Right cardiac atrium (tissue), 5 donors: ENCODE measurements at regions not wholly inside any gene's neighbourhood (a gene's known extent, or its start where the extent isn't known, plus 50 kb on each side); places are given as distances from the start of the nearest gene placed in this dataset.

Source experiments
- ATAC-seq, 2 donors: fragments of 200-7000 bp; cut with Tn5 transposase; one replicate each; pipeline versions ENCODE4 v1.8.0 to v1.9.1; 2020; ENCODE audit warnings: moderate library complexity in 2 of 2, mild to moderate bottlenecking in 1 of 2
- DNase-seq, 3 donors: peaks; one replicate each; pipeline ENCODE4 v3.0.0-alpha.2; 2020
- H3K27ac ChIP-seq: one replicate; pipeline ENCODE4 v1.5.1; 2013; ENCODE audit warnings: mild to moderate bottlenecking, low read length, control low read depth, moderate library complexity
- H3K27me3 ChIP-seq: one replicate; pipeline ENCODE4 v1.6.1; 2013; ENCODE audit not compliant: control insufficient read depth, insufficient read depth
- H3K4me1 ChIP-seq: one replicate; pipeline ENCODE4 v1.6.1; 2013; ENCODE audit warnings: low read length; ENCODE audit not compliant: control insufficient read depth, insufficient read depth
- H3K4me3 ChIP-seq: one replicate; pipeline ENCODE4 v1.5.1; 2013; ENCODE audit warnings: low read length, control low read depth
- H3K9me3 ChIP-seq: one replicate; pipeline ENCODE4 v1.6.1; 2013; ENCODE audit warnings: low read length; ENCODE audit not compliant: control insufficient read depth
- WGBS: extraction: QIAGEN DNeasy Blood & Tissue Kit; methylation state at CpG from one replicate; pipeline ENCODE4 v1.1.7; 2013; 5-methylcytosine and 5-hydroxymethylcytosine counted together
- intact Hi-C, 4 donors: fragments of 100-400 bp; cut with DNase I; formaldehyde crosslinking; loops; one replicate each; pipeline versions ENCODE4 v1.11.0 to v1.14.0; 2022 to 2023
- donor health status: healthy with polysubstance abuse.
- donor health status: DM: no; HTN: yes; CAD: no.
- donor health status: DM: no; HTN: no; CAD: no.
- donor health status: DM: no; HTN: yes; CAD: no; lungs with severe emphysema.
- donor health status: DM: yes; HTN: yes; CAD: no.

DNA sequence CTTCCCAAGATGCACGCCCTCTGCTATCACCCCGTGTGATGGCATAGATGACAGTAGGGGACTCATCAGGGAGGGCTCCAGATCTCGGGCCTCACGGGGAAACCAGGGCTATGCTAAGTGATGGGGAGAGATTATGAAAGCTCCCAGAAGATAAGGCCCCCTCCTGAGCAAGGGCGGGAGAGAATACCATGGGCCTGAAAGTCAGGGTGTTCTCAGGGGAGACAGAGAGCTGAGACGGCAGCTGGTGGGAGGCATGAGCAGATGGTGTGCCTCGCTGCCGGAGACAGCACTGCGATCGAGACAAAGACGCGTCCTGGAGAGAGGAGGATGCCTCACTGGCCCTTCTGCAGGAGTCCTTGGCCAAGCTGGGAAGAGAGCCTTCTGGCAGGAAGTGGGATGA, 106.5 kb upstream of the ADPGK start:
- DNase-seq = no peak
- H3K27ac ChIP-seq = no peak overlapping the region
- no peak overlapping the region for H3K4me3 ChIP-seq
- H3K9me3 ChIP-seq = no peaks in the 10 kb centered on the region
- 38% methylated on average over 12 of the region's 12 CpGs for WGBS
- no peaks in the 10 kb centered on the region for H3K4me1 ChIP-seq
- intact Hi-C loops = loop anchor here in 1 of 4 donors (10.0 kb wide), 1 partner anchor 45 kb away; no protein-coding TSS in a partner anchor
- peak in 1 of 2 donors; percentile 14 for ATAC-seq
- no peaks in the 10 kb centered on the region for H3K27me3 ChIP-seq

DNA sequence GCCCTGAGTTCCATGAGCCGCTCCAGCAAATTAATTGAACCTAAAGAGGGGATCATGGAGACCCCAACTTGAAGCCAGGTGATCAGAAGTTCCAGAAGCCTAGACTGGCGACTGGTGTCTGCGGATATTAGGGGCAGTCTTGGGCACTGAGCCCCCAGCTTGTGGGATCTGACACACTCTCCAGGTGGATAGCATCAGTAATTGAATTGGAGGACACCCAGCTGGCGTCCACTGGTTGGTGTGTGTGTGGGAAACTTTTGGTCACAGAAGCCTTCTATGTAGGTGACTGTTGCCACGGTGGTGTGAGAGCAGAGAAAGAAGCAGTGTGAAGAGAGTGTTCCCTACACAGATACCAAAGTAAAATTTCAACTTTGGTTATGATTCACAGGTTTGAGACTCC, 106.0 kb upstream of the ADPGK start:
- 79% methylated on average over 5 of the region's 5 CpGs for WGBS
- H3K27ac ChIP-seq = no peak overlapping the region
- no peaks in the 10 kb centered on the region for H3K9me3 ChIP-seq
- ATAC-seq = no peak
- H3K4me1 ChIP-seq = no peaks in the 10 kb centered on the region
- H3K27me3 ChIP-seq = no peaks in the 10 kb centered on the region
- H3K4me3 ChIP-seq = no peak overlapping the region
- no peak for DNase-seq
- intact Hi-C loops = no loop called here

DNA sequence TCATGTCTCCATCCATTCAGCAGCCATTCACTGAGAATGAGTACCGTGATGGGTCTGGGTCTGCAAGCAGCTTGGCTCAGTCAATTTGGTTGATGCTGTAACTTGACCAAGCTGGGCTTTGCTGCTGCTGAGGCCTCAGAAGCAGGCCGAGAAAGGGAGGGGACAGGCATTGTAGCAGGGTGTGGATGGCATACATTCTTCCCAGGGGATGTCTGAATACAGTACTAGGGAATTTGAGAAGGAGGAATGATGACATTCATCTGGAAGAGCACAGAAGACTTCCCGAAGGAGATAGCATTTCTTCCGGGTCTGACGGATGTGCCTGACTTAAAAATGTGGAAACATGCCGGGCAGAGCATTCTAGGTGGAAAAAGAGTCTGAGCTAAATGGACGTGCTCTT, 105.3 kb upstream of the ADPGK start:
- no peak for DNase-seq
- intact Hi-C loops = no loop called here
- Histone ChIP-seq H3K27ac (no peak overlapping the region), H3K4me1 (no peaks in the 10 kb centered on the region), H3K9me3 (no peaks in the 10 kb centered on the region), H3K27me3 (no peaks in the 10 kb centered on the region), H3K4me3 (no peak overlapping the region)
- ATAC-seq = no peak
- 69% methylated on average over 7 of the region's 7 CpGs for WGBS

DNA sequence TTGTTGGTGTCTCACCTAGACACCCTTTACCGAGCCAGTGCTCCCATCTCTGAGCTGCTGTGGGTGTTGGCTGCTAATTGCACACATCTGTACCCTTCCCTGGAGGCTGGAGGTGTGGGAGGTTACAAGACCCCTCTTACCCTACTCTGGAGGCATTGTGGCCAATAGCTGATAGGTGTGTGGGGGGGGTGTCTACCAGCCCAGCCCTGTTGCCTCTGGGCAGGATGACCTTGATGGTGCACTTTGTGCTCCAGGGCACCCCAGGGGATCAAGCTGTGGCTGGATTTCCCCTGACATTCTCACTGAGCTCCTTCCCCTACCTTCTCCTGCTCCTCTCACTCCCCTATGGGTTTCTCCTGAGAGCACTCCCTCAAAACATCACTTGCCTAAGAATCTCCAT, 104.7 kb upstream of the ADPGK start:
- intact Hi-C loops = no loop called here

DNA sequence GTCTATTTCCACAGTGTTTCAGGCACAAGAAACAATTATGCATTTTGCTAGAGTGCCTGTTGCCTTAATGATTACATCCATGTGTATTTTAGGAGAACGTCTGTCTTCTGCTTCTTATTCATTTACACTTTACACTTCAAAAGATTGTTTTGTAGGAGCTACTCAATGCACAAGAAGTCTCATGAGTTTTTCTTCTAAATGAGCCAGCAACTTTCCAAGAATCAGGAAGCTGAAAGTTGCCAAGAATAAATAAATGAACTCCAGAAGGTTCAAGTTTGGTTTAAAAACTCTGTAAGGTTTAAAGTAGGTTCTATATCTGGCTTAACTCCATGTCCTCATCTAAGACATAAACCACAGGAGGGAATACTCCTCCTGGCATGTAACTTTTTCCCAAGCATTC, 103.8 kb upstream of the ADPGK start:
- intact Hi-C loops = no loop called here
- Histone ChIP-seq H3K4me3 (no peak overlapping the region), H3K9me3 (no peaks in the 10 kb centered on the region), H3K4me1 (no peaks in the 10 kb centered on the region), H3K27me3 (no peaks in the 10 kb centered on the region), H3K27ac (no peak overlapping the region)
- 26% methylated on average over 1 of the region's 1 CpG for WGBS
- DNase-seq (no peak), ATAC-seq (no peak)

More for the DNA sequence above, 104.7 kb upstream of the ADPGK start:
- 93% methylated on average over 1 of the region's 1 CpG for WGBS
- no peak for ATAC-seq
- Histone ChIP-seq H3K4me3 (no peak overlapping the region), H3K4me1 (no peaks in the 10 kb centered on the region), H3K9me3 (no peaks in the 10 kb centered on the region), H3K27me3 (no peaks in the 10 kb centered on the region), H3K27ac (no peak overlapping the region)
- no peak for DNase-seq

DNA sequence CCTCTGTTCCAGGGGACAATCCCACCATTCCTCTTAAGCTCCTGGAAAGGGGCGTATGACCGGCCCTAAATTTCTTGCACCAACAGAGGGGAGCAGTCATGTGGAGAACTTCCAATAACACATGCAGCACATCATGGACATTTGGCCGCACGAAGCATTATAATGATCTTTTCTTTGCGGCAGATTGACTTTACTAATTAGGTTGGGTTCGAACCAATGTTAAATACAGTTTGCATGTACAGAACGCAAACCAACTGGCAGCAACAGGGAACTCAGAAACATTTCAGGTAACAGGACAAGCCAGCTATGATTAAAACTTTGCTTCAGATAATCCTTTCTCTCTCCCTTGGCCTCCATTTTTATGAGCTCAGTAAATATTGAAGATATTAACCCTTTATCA, 100.8 kb upstream of the ADPGK start:
- DNase-seq = no peak
- Histone ChIP-seq H3K4me3 (no peak overlapping the region), H3K27ac (no peak overlapping the region), H3K27me3 (no peaks in the 10 kb centered on the region), H3K4me1 (no peaks in the 10 kb centered on the region), H3K9me3 (no peaks in the 10 kb centered on the region)
- WGBS = 96% methylated on average over 7 of the region's 7 CpGs
- intact Hi-C loops = no loop called here
- no peak for ATAC-seq

DNA sequence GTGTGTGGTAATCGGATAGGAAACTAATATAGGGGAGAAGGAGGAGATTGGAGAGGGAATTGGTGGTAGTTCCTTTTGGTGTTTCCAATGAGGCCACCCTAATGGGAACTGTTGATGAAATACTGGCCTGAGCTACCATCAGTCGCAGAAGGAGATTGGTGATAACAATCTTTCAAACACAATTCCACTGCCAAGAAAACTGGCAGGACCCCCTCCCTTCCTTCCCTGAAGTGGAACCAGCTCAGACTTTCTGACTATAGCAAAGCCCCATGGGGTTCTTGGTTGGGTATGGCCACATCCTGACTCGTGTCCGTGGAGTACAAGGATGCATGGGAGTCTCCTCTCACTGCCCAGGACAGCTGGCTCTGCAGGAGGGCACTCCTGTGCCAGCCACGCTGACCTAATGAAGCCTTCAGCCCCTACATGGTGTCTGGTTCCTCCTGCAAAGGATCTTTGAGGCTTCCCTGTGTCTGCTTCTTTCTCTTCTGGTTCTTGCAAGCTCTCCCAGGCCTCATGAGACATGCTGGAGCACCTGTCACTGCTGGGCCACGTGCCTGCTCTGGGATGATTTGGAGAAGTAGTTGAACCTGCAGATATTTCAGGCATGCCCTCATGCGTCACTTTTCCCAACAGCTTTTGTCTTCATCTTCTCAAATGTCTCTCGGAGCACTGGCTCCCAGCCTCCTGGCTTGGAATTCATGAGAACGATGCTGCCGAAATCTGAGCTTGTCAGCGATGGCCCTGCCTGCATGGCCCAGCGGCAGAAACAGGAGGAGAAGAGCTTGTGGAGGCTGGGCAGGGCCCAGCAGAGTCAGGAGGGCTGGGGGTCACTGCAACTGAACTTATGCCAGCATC, 90.0 kb upstream of the ADPGK start:
- intact Hi-C loops = no loop called here

DNA sequence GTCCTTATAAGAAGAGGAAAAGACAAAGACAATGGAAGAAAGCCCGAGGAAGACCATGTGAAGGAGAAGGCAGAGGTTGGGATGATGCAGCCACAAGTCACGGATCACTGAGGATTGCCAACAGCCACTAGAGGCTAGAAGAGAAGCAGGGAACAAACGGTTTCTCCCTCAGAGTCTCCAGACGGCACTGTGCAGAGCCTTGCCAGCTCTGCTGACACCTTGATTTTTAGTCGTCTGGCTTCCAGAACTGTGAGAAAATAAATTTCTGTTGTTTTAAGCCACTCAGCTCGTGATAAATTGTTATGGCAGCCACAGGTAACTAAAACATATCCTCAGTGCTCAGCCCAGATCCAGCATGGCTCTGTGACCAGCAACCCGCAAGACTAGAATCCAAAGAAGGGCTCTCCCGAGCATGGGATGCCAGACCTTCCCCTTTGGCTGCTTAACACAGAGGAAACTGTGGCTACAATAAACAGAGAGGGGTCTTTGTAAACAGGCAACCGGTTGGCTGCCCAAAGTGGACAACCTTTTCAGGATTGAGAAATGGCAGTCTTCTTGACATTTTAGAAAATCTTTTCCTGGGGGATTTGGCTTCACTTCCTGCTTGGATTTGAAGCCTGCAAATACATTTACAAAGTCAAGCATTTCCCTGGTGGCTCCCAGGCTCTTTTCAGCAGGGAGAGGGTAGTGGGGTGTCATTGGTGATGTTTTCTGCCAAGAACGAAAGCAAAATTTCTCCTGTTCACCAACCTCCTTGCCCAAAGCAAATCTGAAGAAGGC, 88.7 kb upstream of the ADPGK start:
- DNase-seq (no peak), ATAC-seq (no peak)
- Histone ChIP-seq H3K27ac (no peak overlapping the region), H3K27me3 (no peaks in the 10 kb centered on the region), H3K4me3 (no peak overlapping the region), H3K4me1 (peaks cover 2% of the 10 kb centered on the region), H3K9me3 (no peaks in the 10 kb centered on the region)
- 69% methylated on average over 10 of the region's 10 CpGs for WGBS
- intact Hi-C loops = no loop called here

More for the DNA sequence above, 90.0 kb upstream of the ADPGK start:
- H3K4me3 ChIP-seq = no peak overlapping the region
- ATAC-seq = peak in 1 of 2 donors; percentile 26
- no peak overlapping the region for H3K27ac ChIP-seq
- no peaks in the 10 kb centered on the region for H3K27me3 ChIP-seq
- no peaks in the 10 kb centered on the region for H3K9me3 ChIP-seq
- 42% methylated on average over 12 of the region's 12 CpGs for WGBS
- peaks cover 2% of the 10 kb centered on the region for H3K4me1 ChIP-seq
- DNase-seq = peak in 2 of 3 donors; percentile 18 to 57

DNA sequence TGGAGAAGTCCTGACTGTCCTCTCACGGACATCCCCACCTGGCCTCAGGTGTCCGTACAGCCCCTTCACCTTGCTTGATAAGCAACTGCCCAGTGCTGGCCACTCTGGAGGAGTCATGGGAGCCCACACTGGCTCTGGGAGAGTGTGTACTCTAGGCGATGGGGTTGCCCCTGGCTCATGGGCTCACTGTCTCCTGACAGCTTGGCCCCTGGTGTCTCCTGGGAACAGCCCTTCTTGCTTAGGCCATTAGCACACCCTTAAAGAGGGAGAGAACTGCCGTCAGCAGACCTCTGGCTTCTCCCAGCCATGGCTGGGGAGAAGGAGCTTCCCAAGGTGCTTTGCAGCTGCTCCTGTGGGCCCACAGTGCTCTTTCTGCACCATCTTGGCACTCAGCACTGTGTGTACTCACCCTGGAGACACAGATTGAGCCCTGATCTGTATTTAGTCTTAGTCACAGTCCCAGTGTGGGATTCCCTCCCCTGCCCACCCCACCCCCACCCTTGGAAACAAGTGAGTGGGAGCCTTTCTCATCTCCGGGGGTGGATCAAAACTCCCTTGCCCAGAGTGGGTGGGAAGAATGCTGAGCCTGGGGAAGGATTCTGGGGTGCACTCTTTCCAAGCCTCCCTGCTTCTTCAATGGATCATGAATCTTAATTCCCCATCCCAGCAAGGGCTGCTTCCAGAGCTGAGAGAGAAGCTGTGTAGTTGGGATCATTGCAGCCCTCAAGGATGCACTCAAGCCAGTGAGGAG, 83.5 kb upstream of the ADPGK start:
- H3K27ac ChIP-seq = no peak overlapping the region
- DNase-seq (no peak), ATAC-seq (no peak)
- no peaks in the 10 kb centered on the region for H3K27me3 ChIP-seq
- H3K4me3 ChIP-seq = no peak overlapping the region
- H3K4me1 ChIP-seq = no peaks in the 10 kb centered on the region
- intact Hi-C loops = no loop called here
- 78% methylated on average over 5 of the region's 5 CpGs for WGBS
- no peaks in the 10 kb centered on the region for H3K9me3 ChIP-seq

DNA sequence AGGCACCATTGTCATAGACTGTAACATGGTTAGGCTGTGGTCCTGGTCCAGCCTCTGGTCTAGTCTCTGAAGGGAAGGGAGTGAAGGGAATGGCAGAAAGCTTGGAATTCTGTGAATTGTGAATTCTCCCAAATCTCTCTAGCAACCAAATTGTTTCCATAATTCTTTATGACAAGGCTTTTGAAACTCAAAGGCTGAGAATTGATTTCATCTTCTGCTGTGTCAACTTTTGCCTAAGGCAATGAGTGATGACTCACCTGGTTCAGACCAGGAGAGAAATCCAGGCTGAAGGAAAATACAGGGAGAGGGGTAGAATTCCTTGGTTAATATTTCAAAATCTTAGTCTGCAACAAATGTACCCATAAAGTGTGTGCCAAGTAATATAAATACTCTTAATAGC, 82.6 kb upstream of the ADPGK start:
- intact Hi-C loops = no loop called here
- no peak for ATAC-seq
- Histone ChIP-seq H3K27me3 (no peaks in the 10 kb centered on the region), H3K4me1 (no peaks in the 10 kb centered on the region), H3K4me3 (no peak overlapping the region), H3K9me3 (no peaks in the 10 kb centered on the region), H3K27ac (no peak overlapping the region)
- no peak for DNase-seq

DNA sequence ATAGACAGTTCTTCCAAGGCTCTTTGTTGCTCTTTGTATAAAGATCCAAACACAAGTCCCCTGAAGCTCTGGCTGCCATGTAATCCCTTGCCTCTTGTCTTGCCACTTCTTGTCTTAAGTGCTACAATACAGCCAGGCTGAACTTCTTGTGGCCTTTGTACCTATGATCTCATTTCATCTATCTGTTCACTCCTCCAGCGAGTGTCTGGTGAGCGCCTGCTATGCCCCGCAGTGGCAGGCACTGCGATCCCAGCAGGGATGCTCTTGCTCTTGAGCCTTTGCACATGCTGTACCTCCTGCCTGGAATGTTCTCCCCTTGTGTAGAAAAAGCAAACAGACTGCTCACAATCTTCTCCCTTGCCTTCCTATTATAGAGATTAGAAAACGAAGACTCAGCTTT, 81.9 kb upstream of the ADPGK start:
- Histone ChIP-seq H3K27ac (no peak overlapping the region), H3K27me3 (no peaks in the 10 kb centered on the region), H3K9me3 (no peaks in the 10 kb centered on the region), H3K4me1 (no peaks in the 10 kb centered on the region), H3K4me3 (no peak overlapping the region)
- WGBS = 61% methylated on average over 5 of the region's 5 CpGs
- ATAC-seq = no peak
- no peak for DNase-seq
- intact Hi-C loops = no loop called here
